ENCODE measurements at regions not wholly inside any gene's neighbourhood (a gene's known extent, or its start where the extent isn't known, plus 50 kb on each side); places are given as distances from the start of the nearest gene placed in this dataset.

DNA sequence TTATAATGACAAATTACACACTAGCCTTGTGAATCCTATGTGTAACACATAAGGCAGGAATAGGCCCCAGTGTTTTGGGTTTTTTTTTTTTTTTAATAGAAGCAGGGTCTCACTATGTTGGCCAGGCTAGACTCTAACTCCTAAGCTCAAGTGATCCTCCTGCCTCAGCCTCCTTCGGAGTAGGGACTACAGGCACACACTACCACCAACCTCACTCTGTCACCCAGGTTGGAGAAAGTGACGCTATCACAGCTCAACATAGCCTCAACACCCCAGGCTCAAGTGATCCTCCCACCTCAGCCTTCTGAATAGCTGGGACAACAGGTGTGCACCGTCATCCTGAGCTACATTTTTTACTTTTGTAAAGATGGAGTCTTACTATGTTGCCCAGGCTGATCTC is 205.8 kb upstream of the RREB1 start:
- H3K36me3 Mint-ChIP-seq (ENCODE audit: low read depth) = no peaks in the 10 kb centered on the region
- H2AFZ ChIP-seq = no peak overlapping the region

DNA sequence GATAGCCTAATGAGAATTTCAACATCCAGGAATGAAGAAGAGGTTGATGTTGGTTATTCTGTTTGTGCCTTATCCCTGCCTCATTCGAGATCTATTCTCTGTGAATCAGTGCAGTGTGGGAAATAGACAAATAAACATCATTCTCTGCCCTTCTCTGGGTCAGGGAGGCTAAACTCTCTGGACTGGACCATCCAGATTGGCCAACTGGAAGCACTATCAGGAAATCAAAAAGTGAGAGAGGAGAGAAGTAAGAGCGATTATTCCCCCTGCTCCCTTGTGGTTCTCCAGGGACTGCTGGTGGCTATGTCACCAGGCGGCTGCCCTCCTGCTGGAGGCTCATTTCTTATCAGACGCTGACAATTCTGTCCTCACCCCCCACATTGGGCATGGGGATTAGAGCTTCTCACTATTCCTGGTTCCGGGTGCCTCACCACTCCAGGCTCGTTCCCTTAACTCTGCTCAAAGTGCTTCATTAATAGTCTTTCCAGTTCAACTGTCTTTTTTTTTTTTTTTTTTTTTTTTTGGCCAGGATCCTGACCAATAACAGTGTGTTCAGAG is 201.7 kb upstream of the RREB1 start:
- ATAC-seq (no peak), DNase-seq (ENCODE audit: low spot score) (no peak)
- no peaks in the 10 kb centered on the region for H3K27me3 Mint-ChIP-seq (ENCODE audit: insufficient read depth, low read depth, poor library complexity)
- no peaks in the 10 kb centered on the region for H3F3A ChIP-seq (replicated peaks; ENCODE audit: low read depth)
- H3K27me3 ChIP-seq (ENCODE audit: insufficient read depth) = no peaks in the 10 kb centered on the region
- H2AFZ ChIP-seq = no peak overlapping the region
- no peaks in the 10 kb centered on the region for H3K9me2 ChIP-seq (ENCODE audit: insufficient read depth)
- H3K9me3 Mint-ChIP-seq = no peaks in the 10 kb centered on the region; the same call in 2 of the 3 replicates
- peaks cover 3% of the 10 kb centered on the region; the same call in 1 of the 3 replicates for H3K4me1 Mint-ChIP-seq
- no peaks in the 10 kb centered on the region for H3K36me3 ChIP-seq (ENCODE audit: insufficient read depth)
- no peak overlapping the region for H3K27ac ChIP-seq (ENCODE audit: low read depth)
- no peaks in the 10 kb centered on the region for H3K79me2 ChIP-seq (replicated peaks; ENCODE audit: insufficient read depth)
- no peaks in the 10 kb centered on the region for H4K20me1 ChIP-seq (replicated peaks; ENCODE audit: insufficient read depth)
- no peak overlapping the region for H3K4me3 ChIP-seq
- H3K36me3 Mint-ChIP-seq (ENCODE audit: low read depth) = no peaks in the 10 kb centered on the region
- no peak overlapping the region for H3K4me2 ChIP-seq
- H3K4me3 Mint-ChIP-seq = no peak overlapping the region
- no peak overlapping the region for H3K27ac Mint-ChIP-seq
- no peaks in the 10 kb centered on the region for H3K4me1 ChIP-seq (ENCODE audit: insufficient read depth)
- TF ChIP-seq ETS1 (IDR thresholded peaks at IDR 0.05) (no peak), NANOG (IDR thresholded peaks at IDR 0.05; ENCODE audit: borderline replicate concordance) (no peak), EZH2phosphoT487 (IDR thresholded peaks at IDR 0.05; ENCODE audit: unreplicated experiment) (no peak), CREB1 (CRISPR knock-in tag; IDR thresholded peaks at IDR 0.05; ENCODE audit: low read depth) (no peak), ZNF114 (CRISPR knock-in tag; IDR thresholded peaks at IDR 0.05) (no peak), STAT1 (IDR thresholded peaks at IDR 0.05; ENCODE audit: unreplicated experiment) (no peak), ZNF331 (CRISPR knock-in tag; IDR thresholded peaks at IDR 0.05; ENCODE audit: low read depth) (no peak), EZH2 (IDR thresholded peaks at IDR 0.05; ENCODE audit: low read depth, unreplicated experiment) (no peak), JUNB (IDR thresholded peaks at IDR 0.05; ENCODE audit: unreplicated experiment) (no peak), POLR2AphosphoS5 (IDR thresholded peaks at IDR 0.05; ENCODE audit: low read depth) (no peak)
- TF ChIP-seq, protein P1, sequence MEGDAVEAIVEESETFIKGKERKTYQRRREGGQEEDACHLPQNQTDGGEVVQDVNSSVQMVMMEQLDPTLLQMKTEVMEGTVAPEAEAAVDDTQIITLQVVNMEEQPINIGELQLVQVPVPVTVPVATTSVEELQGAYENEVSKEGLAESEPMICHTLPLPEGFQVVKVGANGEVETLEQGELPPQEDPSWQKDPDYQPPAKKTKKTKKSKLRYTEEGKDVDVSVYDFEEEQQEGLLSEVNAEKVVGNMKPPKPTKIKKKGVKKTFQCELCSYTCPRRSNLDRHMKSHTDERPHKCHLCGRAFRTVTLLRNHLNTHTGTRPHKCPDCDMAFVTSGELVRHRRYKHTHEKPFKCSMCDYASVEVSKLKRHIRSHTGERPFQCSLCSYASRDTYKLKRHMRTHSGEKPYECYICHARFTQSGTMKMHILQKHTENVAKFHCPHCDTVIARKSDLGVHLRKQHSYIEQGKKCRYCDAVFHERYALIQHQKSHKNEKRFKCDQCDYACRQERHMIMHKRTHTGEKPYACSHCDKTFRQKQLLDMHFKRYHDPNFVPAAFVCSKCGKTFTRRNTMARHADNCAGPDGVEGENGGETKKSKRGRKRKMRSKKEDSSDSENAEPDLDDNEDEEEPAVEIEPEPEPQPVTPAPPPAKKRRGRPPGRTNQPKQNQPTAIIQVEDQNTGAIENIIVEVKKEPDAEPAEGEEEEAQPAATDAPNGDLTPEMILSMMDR (conservative IDR thresholded peaks at IDR 0.05; ENCODE audit: low read depth in 2 of 2) = no peak
- TF ChIP-seq, protein P2, sequence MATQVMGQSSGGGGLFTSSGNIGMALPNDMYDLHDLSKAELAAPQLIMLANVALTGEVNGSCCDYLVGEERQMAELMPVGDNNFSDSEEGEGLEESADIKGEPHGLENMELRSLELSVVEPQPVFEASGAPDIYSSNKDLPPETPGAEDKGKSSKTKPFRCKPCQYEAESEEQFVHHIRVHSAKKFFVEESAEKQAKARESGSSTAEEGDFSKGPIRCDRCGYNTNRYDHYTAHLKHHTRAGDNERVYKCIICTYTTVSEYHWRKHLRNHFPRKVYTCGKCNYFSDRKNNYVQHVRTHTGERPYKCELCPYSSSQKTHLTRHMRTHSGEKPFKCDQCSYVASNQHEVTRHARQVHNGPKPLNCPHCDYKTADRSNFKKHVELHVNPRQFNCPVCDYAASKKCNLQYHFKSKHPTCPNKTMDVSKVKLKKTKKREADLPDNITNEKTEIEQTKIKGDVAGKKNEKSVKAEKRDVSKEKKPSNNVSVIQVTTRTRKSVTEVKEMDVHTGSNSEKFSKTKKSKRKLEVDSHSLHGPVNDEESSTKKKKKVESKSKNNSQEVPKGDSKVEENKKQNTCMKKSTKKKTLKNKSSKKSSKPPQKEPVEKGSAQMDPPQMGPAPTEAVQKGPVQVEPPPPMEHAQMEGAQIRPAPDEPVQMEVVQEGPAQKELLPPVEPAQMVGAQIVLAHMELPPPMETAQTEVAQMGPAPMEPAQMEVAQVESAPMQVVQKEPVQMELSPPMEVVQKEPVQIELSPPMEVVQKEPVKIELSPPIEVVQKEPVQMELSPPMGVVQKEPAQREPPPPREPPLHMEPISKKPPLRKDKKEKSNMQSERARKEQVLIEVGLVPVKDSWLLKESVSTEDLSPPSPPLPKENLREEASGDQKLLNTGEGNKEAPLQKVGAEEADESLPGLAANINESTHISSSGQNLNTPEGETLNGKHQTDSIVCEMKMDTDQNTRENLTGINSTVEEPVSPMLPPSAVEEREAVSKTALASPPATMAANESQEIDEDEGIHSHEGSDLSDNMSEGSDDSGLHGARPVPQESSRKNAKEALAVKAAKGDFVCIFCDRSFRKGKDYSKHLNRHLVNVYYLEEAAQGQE (IDR thresholded peaks at IDR 0.05; ENCODE audit: unreplicated experiment) = no peak

More for the DNA sequence above, 205.8 kb upstream of the RREB1 start:
- no peaks in the 10 kb centered on the region for H3K9me2 ChIP-seq (ENCODE audit: insufficient read depth)
- TF ChIP-seq CREB1 (CRISPR knock-in tag; IDR thresholded peaks at IDR 0.05; ENCODE audit: low read depth) = no peak
- TF ChIP-seq, protein P2 (IDR thresholded peaks at IDR 0.05; ENCODE audit: unreplicated experiment) = no peak
- DNase-seq (ENCODE audit: low spot score) = no peak
- no peak overlapping the region for H3K27ac ChIP-seq (ENCODE audit: low read depth)
- H3K4me3 ChIP-seq = no peak overlapping the region
- ATAC-seq = no peak
- Mint-ChIP-seq H3K27me3 (ENCODE audit: insufficient read depth, low read depth, poor library complexity) (peaks cover 3% of the 10 kb centered on the region), H3K27ac (no peak overlapping the region), H3K4me3 (no peak overlapping the region), H3K4me1 (peaks cover 6% of the 10 kb centered on the region; the same call in 2 of the 3 replicates), H3K9me3 (no peaks in the 10 kb centered on the region; the same call in 2 of the 3 replicates)
- no peaks in the 10 kb centered on the region for H3F3A ChIP-seq (replicated peaks; ENCODE audit: low read depth)
- no peaks in the 10 kb centered on the region for H3K27me3 ChIP-seq (ENCODE audit: insufficient read depth)
- H4K20me1 ChIP-seq (replicated peaks; ENCODE audit: insufficient read depth) = no peaks in the 10 kb centered on the region
- no peaks in the 10 kb centered on the region for H3K79me2 ChIP-seq (replicated peaks; ENCODE audit: insufficient read depth)
- H3K4me1 ChIP-seq (ENCODE audit: insufficient read depth) = no peaks in the 10 kb centered on the region
- no peaks in the 10 kb centered on the region for H3K36me3 ChIP-seq (ENCODE audit: insufficient read depth)
- H3K4me2 ChIP-seq = no peak overlapping the region
